Fibroblast of skin of left quadriceps (primary cell): ENCODE measurements at regions not wholly inside any gene's neighbourhood (a gene's known extent, or its start where the extent isn't known, plus 50 kb on each side); places are given as distances from the start of the nearest gene placed in this dataset.
"Not testable (repeated sequence)": the region's sequence is repeated elsewhere in the genome, so short reads cannot be mapped to it uniquely, and the experiment has no call there.

Experiments
- DNase-seq, 2 experiments: peaks; one replicate each; pipeline ENCODE4 v3.0.0-alpha.2; 2013; ENCODE audit warnings: low read depth in 2 of 2

- DNase-seq = no peak
Measured at GRCh38 chr1:197985351-197985750, 68.2 kb downstream of the LHX9 start.

GRCh38 chr1:197986817-197987216 lies 69.6 kb downstream of the LHX9 start:
- no peak for DNase-seq

- no peak for DNase-seq
Measured at GRCh38 chr1:197987294-197987693, 70.1 kb downstream of the LHX9 start.

GRCh38 chr1:197988581-197988980 lies 71.4 kb downstream of the LHX9 start:
- DNase-seq = not testable (repeated sequence)

GRCh38 chr1:197989058-197989457 lies 71.9 kb downstream of the LHX9 start:
- no peak for DNase-seq

- no peak for DNase-seq
Measured at GRCh38 chr1:197991594-197991993, 74.4 kb downstream of the LHX9 start.

- no peak for DNase-seq
Measured at GRCh38 chr1:197994907-197995407, 77.8 kb downstream of the LHX9 start.

- no peak for DNase-seq
Measured at GRCh38 chr1:197995408-197996258, 78.5 kb downstream of the LHX9 start.

GRCh38 chr1:197996259-197996512 lies 79.0 kb downstream of the LHX9 start:
- DNase-seq = not testable (repeated sequence)

GRCh38 chr1:197998110-197998509 lies 80.9 kb downstream of the LHX9 start:
- DNase-seq = no peak

- no peak for DNase-seq
Measured at GRCh38 chr1:198001776-198002408, 84.7 kb downstream of the LHX9 start.

- no peak for DNase-seq
Measured at GRCh38 chr1:198003468-198003867, 86.3 kb downstream of the LHX9 start.

GRCh38 chr1:198007011-198007410 lies 89.8 kb downstream of the LHX9 start:
- DNase-seq = no peak

- DNase-seq = no peak
Measured at GRCh38 chr1:198007687-198008607, 90.8 kb downstream of the LHX9 start.

- DNase-seq = no peak
Measured at GRCh38 chr1:198014355-198014754, 97.2 kb downstream of the LHX9 start.

- DNase-seq = no peak
Measured at GRCh38 chr1:198015309-198015708, 98.1 kb downstream of the LHX9 start.

- DNase-seq = peak; percentile 86 to 90
Measured at GRCh38 chr1:198018529-198018928, 101.4 kb downstream of the LHX9 start.

- DNase-seq = no peak
Measured at GRCh38 chr1:198019126-198019525, 102.0 kb downstream of the LHX9 start.

GRCh38 chr1:198024336-198024735 lies 107.2 kb downstream of the LHX9 start:
- DNase-seq = no peak

GRCh38 chr1:198024782-198025181 lies 107.6 kb downstream of the LHX9 start:
- no peak for DNase-seq

- DNase-seq = peak; percentile 43 to 45
Measured at GRCh38 chr1:198030682-198031081, 113.5 kb downstream of the LHX9 start.

- DNase-seq = no peak
Measured at GRCh38 chr1:198031086-198031485, 113.9 kb downstream of the LHX9 start.
